ENCODE measurements at regions not wholly inside any gene's neighbourhood (a gene's known extent, or its start where the extent isn't known, plus 50 kb on each side); places are given as distances from the start of the nearest gene placed in this dataset.

- Histone ChIP-seq H3K27ac (ENCODE audit: low read length) (no peak overlapping the region), H3K27me3 (replicated peaks; ENCODE audit: insufficient read depth, low read length) (no peaks in the 10 kb centered on the region), H3F3A (ENCODE audit: insufficient read depth, low read length) (no peaks in the 10 kb centered on the region), H3K4me3 (ENCODE audit: low read length) (no peak overlapping the region), H3K9me2 (replicated peaks; ENCODE audit: insufficient read depth, low read length) (no peaks in the 10 kb centered on the region), H3K4me2 (ENCODE audit: low read depth, low read length) (no peak overlapping the region), H3K9me3 (replicated peaks; ENCODE audit: insufficient read depth, low read length) (no peaks in the 10 kb centered on the region), H4K20me1 (ENCODE audit: insufficient read depth, low read length) (no peaks in the 10 kb centered on the region), H3K9ac (ENCODE audit: low read length) (no peak overlapping the region), H3K36me3 (replicated peaks; ENCODE audit: insufficient read depth, low read length) (no peaks in the 10 kb centered on the region), H3K4me1 (ENCODE audit: low read length) (no peaks in the 10 kb centered on the region), H3K79me2 (ENCODE audit: low read length) (no peaks in the 10 kb centered on the region), H2AFZ (ENCODE audit: low read length) (no peak overlapping the region)
- TF ChIP-seq, protein P1, sequence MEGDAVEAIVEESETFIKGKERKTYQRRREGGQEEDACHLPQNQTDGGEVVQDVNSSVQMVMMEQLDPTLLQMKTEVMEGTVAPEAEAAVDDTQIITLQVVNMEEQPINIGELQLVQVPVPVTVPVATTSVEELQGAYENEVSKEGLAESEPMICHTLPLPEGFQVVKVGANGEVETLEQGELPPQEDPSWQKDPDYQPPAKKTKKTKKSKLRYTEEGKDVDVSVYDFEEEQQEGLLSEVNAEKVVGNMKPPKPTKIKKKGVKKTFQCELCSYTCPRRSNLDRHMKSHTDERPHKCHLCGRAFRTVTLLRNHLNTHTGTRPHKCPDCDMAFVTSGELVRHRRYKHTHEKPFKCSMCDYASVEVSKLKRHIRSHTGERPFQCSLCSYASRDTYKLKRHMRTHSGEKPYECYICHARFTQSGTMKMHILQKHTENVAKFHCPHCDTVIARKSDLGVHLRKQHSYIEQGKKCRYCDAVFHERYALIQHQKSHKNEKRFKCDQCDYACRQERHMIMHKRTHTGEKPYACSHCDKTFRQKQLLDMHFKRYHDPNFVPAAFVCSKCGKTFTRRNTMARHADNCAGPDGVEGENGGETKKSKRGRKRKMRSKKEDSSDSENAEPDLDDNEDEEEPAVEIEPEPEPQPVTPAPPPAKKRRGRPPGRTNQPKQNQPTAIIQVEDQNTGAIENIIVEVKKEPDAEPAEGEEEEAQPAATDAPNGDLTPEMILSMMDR (IDR thresholded peaks at IDR 0.05; ENCODE audit: low read length): no peak
- TF ChIP-seq EZH2phosphoT487 (IDR thresholded peaks at IDR 0.05; ENCODE audit: low read length) (no peak), EZH2 (optimal IDR thresholded peaks at IDR 0.05; ENCODE audit: low read depth, low read length) (no peak)
- DNase-seq: no peak
These were observed 251.1 kb downstream of the CYP26B1 start for GRCh38 chr2:71896385-71897136.

DNA sequence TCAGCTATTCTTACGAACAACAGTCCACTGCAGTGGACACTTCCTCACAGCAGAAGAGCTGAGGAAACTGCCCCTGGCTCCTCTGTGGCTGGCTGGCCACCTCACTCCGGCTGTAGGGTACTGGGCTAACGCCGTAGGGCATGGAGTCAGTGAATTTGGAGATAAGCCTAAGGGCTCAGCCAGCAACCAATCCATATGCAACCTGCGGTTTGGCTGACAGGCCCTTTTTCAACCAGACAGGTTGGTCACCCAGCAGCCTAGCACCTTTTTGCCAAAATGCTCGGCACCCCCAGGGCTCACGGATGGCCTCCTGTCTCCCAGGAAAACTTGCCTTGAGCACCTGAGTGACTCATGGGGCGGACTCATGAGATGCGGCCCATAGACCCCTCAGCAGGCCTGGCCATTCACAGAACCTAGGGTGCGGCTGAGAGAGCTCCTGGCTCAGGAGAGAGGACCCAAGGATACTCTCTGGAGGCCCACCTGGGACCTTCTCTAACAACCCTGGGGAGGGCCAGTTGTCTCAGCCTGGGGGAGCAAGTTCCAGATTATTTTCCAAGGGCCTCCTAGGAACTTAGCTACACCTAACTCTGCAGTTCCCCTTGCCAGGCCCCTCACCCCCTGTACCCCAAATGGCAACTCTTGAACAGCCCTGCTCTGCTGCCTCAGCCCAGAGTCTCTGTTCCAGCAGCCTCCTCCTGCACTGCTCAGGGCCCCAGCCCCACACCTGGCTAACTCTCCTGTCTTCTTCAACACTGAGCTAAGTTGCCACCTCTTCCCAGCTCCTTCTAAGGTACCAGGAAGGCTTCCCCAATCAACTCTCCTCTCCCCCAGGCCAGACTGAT, 252.1 kb downstream of the CYP26B1 start:
- TF ChIP-seq EZH2 (optimal IDR thresholded peaks at IDR 0.05; ENCODE audit: low read depth, low read length) (no peak), EZH2phosphoT487 (IDR thresholded peaks at IDR 0.05; ENCODE audit: low read length) (no peak)
- TF ChIP-seq, protein P1 (IDR thresholded peaks at IDR 0.05; ENCODE audit: low read length): no peak
- H3K79me2 ChIP-seq (ENCODE audit: low read length): no peaks in the 10 kb centered on the region

DNA sequence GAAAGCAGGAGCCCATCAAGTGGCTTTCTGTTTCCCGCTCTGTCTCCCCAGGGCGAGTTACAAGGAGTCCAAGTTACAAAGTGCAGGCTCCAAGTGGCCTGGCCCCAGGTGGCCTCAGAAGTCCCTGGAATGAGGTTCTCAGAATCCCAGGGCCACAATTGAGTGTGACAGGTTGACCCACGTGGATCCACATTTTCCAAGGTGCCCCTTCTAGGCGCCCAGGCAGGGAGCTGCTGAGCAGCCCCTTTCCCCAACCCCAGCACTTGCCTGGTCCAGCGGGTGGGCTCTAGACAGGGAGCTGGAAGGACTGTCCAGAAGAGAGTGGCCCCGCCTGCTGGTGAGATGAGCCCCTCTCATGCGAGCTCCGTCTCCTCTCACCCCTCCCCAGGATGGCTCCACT, 253.4 kb downstream of the CYP26B1 start:
- no peaks in the 10 kb centered on the region for H3K36me3 ChIP-seq (replicated peaks; ENCODE audit: insufficient read depth, low read length)
- no peak overlapping the region for H3K27ac ChIP-seq (ENCODE audit: low read length)
- TF ChIP-seq EZH2phosphoT487 (IDR thresholded peaks at IDR 0.05; ENCODE audit: low read length) (no peak), EZH2 (optimal IDR thresholded peaks at IDR 0.05; ENCODE audit: low read depth, low read length) (no peak)
- TF ChIP-seq, protein P1 (IDR thresholded peaks at IDR 0.05; ENCODE audit: low read length): no peak
- H3K9ac ChIP-seq (ENCODE audit: low read length): no peak overlapping the region
- no peaks in the 10 kb centered on the region for H3K27me3 ChIP-seq (replicated peaks; ENCODE audit: insufficient read depth, low read length)
- no peak overlapping the region for H3K4me2 ChIP-seq (ENCODE audit: low read depth, low read length)
- H3K9me2 ChIP-seq (replicated peaks; ENCODE audit: insufficient read depth, low read length): no peaks in the 10 kb centered on the region
- no peak overlapping the region for H2AFZ ChIP-seq (ENCODE audit: low read length)
- H3K4me1 ChIP-seq (ENCODE audit: low read length): no peaks in the 10 kb centered on the region
- no peaks in the 10 kb centered on the region for H3K9me3 ChIP-seq (replicated peaks; ENCODE audit: insufficient read depth, low read length)
- DNase-seq: no peak
- H4K20me1 ChIP-seq (ENCODE audit: insufficient read depth, low read length): no peaks in the 10 kb centered on the region
- no peaks in the 10 kb centered on the region for H3F3A ChIP-seq (ENCODE audit: insufficient read depth, low read length)
- no peaks in the 10 kb centered on the region for H3K79me2 ChIP-seq (ENCODE audit: low read length)
- no peak overlapping the region for H3K4me3 ChIP-seq (ENCODE audit: low read length)

More for the DNA sequence above, 252.1 kb downstream of the CYP26B1 start:
- DNase-seq: no peak
- Histone ChIP-seq H3F3A (ENCODE audit: insufficient read depth, low read length) (no peaks in the 10 kb centered on the region), H3K9me2 (replicated peaks; ENCODE audit: insufficient read depth, low read length) (no peaks in the 10 kb centered on the region), H2AFZ (ENCODE audit: low read length) (no peak overlapping the region), H3K4me3 (ENCODE audit: low read length) (no peak overlapping the region), H3K36me3 (replicated peaks; ENCODE audit: insufficient read depth, low read length) (no peaks in the 10 kb centered on the region), H3K9me3 (replicated peaks; ENCODE audit: insufficient read depth, low read length) (no peaks in the 10 kb centered on the region), H3K4me1 (ENCODE audit: low read length) (no peaks in the 10 kb centered on the region), H3K27me3 (replicated peaks; ENCODE audit: insufficient read depth, low read length) (no peaks in the 10 kb centered on the region), H3K4me2 (ENCODE audit: low read depth, low read length) (no peak overlapping the region), H3K9ac (ENCODE audit: low read length) (no peak overlapping the region), H3K27ac (ENCODE audit: low read length) (no peak overlapping the region), H4K20me1 (ENCODE audit: insufficient read depth, low read length) (no peaks in the 10 kb centered on the region)

Measured in MM.1S (cell line).